Stimulated activated CD4-positive, alpha-beta T cell treated with anti-CD3 and anti-CD28 coated beads, Interleukin-12 subunit alpha, Interleukin-12 subunit beta, amount 100 ng/mL, for 48 hours (primary cell): ENCODE measurements at regions not wholly inside any gene's neighbourhood (a gene's known extent, or its start where the extent isn't known, plus 50 kb on each side); places are given as distances from the start of the nearest gene placed in this dataset.

Experiments used
- DNase-seq, 3 donors: peaks; one replicate each; pipeline ENCODE4 v3.0.0-alpha.2; 2020; ENCODE audit warnings: low read depth in 2 of 3, low spot score in 1 of 3

DNA sequence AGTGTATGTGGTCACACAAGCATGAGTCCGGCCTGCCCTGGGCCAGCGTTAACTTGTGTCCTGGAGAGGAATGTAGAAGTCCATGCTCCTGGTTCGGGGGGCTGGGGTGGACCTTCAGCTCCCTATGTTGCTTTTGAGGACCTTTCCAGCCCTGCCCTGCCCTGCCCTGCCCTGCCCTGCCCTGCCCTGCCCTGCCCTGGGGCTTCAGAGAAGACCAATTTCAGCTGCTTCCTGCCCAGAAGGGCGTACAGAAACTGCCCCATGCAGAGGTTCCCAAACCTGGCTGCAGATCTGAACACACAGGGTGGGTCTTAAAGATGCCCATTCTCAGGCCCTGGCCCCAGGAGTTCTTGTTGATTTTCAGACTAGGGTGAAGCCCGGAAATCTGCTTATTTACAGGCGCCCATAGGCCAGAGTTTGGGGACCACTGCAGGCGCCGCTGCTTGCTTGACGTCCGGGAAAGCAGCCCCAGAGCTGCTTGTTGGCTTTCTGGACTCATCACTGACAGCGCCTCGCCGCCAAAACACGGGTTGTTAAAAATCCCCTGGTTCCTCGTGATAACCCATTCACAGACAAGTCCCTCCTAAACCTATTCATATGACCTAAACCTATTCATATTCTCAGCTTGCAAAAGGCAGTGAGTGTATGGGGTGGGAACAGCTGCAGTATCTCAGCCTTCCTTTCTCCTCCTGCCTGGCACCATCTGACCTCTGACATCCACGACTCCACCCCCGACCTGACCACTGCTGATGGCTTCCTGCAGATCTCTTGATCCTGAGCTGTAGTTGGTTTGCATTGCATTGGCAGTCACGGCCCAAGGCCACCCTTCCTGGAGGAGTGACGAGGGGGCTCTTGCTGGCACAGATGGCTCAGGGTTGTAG, 198.3 kb downstream of the GLI2 start:
- DNase-seq: no peak

DNA sequence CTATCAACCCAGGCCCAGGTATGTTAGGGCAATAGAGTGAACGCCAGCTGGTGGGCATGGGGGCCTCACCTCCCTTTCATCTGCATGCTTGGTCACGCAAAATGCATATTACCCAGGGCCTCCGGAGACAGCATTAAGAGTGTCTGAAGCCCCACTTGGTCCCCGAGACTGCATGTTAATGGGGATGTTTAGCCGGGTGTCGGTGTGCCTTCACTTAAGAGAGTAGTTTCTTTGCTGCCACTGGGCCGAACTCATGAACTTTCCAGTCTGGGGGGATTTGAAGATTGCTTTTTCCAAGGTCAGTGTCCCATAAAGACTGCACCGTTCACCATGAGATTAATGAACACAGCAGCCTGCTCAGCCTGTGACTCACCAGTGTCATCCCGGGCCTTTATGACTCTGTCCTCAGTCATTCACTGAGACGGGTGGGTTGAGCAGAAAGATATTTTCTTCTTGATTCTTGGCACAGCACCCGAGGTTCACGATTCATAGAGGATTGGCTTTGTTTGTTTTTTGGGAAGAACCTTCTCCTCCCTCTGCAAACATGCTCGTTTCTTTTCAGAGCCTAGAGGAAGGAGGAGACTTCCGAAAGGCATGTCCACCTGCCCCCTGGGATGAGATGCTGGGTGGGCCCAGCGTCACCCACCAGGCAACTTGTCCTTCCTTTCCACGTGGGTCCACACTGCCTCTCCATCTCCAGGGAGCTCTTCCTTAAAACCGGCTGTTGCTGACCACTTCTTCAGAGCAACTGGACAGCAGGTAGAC, 199.1 kb downstream of the GLI2 start:
- no peak for DNase-seq

DNA sequence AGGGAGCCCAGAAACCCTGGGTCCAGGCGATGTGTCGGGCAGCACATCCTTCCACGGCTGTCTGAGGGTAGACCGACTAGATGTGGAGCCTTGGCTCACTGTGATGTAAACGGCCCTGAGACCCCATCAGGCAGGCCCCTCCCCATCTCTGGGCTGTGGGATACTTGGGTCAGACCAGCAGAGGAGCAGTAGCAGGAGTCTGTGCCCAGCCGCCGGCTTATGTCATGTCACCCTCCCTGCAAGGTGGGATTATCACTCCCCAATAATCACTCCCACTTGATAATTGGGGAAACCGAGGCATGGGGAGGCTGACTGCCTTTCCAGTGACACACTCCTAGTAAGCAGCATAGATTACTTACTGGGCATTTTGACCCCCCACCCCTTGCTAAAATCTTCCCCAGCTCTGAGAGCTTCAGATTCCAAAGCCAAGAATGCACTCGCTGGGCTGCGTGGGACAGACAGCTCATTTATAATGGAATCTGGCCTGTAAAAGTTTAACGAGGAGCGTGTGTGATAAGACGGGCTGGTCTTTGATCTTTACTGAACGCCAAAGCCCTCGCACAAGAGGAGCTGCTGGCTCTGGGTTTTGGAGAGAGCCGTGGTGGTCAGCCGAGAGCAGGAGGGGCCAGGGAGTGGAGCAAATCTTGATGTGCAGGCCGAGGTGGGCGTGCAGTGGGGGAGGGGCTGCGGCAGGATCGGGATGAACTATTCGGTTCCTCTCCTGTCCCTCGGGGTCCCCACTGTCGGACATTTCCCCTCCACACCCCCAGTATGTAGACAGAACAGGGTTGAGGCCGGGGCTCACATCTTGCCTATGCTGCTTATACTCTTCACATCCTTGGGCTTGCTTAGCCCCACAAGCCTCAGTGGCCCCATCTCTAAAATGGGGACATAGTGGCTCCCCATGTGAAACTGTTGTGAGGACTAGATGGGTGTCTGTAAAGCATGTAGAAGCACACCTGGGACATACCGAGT, 200.0 kb downstream of the GLI2 start:
- DNase-seq: no peak

DNA sequence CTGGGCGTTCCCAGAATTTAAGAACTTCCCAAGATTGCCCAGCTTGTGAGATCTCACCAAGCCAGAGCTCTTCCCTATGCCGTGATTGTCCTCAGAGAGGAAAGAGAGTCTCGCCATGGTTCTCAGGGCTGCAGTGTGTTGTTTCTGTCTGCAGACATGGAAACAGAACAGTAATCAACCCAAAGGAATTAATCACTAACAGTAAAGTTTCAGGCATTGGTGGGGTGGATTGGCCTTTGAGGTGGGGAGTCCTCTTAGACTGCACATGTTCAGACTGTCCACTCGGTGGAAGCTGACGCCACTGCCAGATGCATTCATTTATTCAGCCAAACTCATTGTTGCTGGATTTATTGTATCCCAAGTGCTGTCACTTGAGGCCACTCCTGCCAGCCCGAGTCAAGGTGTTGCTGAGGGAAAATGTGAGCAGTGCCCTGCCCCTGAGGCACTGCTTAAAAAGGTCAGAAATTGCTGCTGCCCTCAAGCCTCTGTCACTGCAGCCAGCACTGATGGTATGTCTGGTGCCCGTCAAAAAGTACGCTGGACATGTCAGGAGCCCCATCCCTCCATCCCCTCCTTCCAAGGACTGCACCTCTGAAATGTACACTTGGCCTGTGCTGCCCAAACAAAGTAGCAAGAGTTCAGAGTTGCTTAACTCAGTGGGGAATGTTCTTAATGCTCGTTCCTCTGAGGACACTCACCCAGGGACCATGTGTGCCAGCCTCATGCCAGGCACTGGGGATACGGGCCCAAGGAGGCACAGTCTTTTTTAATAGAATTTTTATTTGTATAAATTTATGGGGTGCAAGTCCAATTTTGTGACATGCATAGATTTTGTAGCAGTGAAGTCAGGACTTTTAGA, 201.0 kb downstream of the GLI2 start:
- DNase-seq: no peak

DNA sequence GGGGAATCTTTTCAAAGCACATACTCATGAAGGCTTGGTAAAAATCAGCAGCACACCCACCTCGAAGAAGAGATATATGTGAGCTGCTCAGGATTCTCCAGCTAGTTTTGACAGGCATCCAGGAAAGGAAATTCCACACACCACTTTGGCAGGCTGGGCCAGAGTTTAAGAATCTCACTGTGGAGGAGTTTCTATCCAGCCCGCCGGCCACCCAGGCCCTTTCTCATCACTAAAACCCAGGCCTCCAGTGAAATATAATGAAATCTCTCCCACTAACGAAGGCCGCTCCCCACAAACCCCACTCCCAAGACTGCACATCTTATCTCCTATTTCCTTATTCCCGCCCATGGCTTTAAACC, 202.0 kb downstream of the GLI2 start:
- no peak for DNase-seq

DNA sequence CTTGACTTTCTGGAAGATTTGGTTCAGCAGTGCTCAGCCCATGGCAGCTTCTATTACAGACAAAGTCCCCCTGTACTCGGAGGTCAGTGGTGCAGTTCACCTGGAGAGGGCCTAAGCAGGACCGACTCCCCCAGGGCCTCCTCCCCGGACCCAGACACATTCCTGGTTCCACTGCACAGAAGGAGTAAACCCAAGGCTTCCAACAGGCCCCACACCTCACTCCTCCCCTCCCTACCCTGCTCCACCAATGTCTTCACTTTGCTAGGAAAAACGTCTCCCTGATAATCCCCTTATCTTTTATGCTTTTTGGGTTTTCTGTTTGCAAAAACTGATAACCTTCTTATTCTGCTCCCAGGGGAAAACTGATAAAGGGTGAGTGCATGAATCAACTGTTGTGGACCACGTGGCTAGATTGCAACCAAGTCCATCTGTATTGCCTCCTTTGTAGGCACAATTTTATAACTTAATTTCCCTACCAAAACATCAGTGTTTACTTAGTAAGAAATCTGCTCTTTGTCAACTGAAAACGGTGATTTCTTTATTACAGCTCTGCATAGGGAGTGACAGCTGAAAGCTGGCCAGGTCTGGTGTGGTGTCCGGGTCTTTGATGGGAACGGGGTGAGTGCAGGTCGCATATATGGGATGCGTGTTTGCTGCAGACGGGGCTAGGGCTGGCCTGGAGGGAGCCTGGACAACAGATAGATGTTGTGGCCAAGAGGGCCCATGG, 202.5 kb downstream of the GLI2 start:
- no peak for DNase-seq

DNA sequence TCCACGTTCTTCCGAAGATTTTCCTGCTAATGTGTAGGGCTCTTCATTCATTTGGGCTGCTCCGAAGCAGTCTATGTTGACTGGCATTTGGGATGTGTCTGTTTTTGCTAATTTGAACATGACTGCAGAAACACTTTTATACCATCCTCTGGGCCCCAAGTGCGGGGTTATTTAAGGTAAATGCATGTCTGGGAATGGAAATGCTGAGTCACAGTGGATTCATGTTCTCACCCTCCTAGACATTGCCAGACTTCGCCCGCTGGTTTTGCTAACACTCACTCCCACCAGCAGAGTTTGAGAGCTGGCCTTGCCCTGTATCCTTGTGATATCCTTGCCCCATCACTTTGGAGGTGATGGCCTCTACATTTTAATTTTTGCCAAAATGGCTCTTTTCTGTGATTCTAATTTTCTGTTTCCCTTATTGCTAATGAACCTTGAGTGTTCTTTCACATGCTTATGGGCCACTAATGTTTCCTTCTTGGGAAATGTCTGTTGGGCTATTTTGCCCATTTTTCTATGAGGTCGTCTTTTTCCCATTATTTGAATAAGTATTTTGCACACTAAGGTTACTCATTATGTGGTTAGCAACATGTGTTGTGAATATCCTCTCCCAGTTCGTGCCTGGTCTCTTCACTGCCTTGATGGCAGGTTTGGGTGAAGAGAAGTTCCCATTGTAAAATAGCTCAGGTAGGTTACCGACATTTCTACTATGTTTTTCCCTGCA, 204.1 kb downstream of the GLI2 start:
- no peak for DNase-seq

DNA sequence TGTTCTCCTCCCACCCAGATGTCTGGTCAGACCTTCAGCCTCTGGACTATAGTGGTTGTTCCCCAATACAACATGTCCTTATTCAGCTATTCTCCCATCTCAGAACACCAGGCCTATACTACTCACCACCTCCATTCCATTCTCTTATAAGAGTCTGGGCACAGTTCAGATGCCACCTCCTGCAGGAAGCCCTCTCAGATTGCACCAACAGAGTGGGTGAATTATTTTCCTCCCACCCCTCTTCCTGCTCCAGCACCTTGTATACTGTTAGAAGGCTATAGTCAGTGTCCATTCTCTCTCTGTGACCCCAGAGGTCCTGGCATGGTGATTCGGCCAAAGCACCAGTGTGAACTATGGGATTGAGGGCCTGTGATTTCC, 204.6 kb downstream of the GLI2 start:
- DNase-seq: no peak

DNA sequence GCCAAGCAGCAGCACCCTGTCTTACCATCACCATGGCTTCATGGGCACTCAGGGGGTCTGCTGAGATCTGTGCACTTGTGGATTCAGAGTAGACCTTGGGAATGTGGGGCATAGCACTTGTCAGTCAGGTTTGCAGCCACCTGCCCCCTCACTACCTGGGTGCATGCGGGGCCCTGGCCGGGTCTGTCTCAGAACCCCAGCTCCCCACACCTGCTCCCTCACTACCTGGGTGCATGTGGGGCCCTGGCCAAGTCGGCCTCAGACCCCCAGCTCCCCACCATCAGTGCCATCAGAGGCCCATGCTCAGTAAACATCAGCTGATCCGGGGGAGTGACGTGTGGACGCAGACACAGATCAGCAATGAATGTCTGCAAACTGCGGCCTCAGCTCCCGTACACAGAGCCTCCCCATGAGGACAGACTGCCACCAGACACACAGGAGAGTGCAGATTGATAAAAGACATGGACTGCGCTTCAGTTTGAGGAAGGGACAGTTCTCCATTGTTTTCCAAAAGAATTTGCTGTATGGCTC, 205.1 kb downstream of the GLI2 start:
- no peak for DNase-seq

DNA sequence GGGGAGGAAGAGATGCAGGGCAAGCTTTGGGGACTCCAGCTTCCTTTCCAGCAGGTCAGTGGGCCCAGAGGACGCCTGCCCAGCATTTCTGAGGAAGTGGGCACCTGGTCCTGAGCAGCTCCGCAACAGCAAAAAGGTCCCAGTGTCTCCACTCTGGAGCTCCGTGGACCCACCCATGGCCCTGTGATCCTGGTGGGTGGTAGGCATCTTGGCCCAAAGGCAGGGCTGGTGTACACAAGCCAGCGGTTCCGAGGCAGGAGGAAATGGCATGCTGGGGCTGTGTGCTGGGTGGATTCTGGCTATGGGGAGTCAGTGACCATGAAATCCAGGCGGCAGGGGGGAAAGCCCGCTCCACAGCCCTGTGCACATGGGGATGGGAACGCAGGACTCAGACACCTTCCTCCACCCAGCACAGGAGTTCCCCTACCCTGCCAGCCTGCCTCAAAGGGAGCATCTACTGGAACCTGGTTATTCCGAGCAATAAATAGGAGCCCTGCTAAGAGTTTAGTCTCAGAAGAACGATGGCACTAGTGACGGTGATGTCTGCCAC, 206.0 kb downstream of the GLI2 start:
- no peak for DNase-seq

DNA sequence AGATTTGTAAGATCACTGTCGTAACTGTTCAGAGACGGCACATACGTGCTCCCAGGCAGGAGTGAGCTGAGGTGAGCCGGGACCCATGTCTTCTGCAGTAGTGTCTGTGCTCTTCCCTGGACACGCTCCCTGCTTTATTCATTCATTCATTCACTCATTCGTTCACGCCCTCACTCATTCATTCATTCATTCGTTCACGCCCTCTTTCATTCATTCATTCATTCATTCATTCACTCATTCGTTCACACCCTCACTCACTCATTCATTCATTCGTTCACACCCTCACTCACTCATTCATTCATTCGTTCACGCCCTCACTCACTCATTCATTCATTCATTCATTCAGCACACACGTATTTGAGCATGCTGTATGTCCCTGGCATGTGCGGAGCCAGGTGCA, 207.0 kb downstream of the GLI2 start:
- no peak for DNase-seq

DNA sequence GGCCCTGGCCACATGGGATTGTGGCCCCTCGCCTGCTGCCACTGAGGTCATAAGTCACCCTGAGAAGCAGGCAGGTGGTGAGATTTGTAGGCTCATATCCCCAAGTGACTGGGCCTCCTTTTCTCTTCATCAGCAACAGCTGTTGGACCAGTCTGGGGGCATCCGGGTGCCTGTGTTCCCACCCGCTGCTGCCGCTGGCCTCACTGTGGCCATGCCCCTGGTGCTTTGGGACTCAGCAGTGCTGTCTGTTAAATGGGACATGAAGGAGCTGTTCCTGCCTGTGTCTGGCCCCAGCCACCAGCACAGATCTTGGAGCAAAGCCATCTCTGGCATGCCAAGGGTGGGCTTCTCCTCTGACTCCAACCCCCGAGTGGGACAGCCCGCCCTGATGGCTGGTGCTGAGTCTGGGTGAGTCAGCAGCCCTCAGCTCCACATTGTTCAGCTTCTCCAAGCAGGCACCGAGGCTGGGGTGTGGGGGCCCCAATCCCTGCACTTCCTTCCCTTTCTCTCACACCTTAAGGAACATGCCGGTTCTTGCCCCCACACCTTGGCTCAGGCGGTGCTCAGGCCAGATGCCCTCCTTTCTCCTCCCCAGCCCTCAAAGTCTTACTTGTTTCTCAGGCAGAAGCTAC, 207.9 kb downstream of the GLI2 start:
- no peak for DNase-seq

DNA sequence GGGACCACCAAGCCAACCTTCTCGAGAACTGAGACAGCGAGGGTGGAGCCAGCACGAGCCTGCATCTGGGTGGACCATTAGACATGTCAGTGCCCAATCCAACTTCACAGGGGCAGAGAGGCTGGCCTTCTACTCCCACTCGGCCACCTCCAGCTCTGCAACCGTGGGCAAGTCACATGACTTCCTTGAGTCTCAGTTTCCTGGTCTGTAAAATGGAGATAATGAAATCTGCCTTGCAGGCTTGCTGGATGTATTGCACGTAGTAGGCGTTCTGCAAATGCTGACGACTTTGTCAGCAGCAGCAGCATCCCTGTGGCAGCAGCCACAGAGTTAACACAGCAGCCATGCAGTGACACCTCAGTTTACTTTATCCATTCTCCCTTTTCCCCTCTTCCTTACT, 208.9 kb downstream of the GLI2 start:
- no peak for DNase-seq

DNA sequence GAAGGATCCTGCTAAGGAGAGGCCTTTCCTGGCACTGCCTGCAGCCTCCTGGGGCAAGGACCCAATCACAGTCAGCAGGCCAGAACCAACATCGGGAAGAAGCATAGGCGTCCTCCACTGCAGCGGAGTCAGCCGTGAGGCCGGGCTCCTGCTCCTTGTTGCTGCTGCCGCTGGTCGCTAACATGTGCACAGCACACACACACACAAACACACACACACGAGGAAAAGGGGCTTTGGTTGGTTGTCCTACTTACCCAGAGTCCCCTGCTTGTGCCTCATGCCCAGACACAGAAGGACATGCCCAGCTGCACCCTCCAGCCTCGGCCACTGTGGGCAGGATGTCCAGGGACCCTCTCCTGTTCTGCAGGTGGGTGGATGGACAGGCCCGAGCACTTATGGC, 209.4 kb downstream of the GLI2 start:
- no peak for DNase-seq

DNA sequence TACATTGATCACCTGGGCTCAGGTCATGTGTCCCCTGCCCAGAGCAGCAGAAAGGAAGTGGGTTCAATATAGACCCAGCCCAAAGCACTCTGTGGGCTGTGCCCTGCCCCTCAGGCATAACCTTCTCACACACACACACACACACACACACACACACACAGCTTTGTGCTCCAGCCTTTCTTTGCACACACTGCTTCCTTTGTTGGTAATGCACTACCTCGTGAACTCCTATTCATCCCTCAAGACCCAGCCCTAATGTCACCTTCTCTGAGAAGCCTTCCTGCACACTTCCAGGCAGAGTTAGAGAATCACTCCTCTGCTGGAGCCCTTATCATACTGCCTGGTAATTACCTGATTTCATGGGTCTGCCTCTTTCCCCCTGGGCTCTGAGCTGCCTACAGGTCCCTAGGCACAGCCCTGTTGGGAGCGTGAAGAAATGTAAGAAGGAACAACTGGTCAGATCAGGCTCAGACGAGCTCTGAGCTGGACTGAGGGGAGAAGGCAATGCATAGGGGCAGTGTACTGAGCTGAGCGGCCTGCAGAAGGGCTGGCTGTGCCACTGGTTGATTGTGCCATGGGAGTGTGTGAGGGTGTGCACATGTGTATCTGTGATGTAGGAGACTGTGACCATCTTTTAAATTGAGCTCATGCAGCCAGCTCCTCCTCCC, 210.3 kb downstream of the GLI2 start:
- DNase-seq: no peak

DNA sequence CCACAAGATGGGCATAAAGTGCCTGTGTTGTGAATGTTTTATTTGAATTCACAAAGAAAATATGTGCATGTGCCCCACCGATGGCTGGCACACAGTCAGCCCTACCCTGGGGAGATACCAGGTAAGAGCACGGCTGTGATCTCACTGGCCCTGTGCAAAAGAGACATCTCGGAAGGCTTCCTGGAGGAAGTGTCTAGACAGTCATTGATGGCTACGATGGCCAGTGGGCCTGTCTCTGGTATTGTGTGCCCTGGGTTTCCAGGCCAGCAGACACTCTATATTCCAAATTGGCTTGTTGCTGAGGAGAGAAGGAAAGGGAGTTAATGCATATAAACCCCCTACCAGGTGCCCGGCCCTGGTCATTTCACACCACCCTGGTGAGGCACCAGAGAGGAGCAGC, 211.7 kb downstream of the GLI2 start:
- DNase-seq: no peak

DNA sequence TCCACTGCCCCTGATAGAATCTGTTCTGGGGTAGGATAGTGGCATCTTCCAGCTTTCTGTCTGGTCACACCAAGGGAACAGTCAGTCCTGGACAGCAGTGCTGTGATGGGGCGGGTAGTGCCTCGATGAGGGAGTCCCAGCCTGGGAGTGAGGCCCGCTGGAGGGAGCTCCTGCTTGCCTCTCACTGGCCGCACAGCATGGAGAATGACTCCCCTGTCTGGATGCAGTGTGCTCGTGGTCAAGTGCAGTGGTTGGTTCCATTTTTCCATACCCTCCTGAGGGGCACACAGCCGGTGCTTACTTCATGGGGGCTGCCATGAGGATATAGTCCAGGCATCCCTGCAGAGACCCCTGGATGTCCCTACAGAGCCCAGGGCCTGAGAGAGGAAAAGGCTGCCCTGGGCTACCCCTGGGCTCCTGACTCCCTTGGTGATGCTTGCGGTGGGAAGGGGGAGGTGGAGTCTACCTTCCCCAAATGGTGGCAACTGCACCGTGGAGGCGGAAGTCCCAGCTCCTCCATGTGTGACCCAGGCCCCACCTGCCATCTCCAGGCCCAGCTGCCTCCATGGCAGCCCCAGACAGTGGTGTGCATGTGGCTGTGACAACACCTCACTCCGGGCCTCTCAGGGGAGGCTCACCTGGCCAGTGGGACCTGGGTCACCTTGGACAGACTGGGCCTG, 212.5 kb downstream of the GLI2 start:
- DNase-seq: no peak
